ENCODE measurements at regions not wholly inside any gene's neighbourhood (a gene's known extent, or its start where the extent isn't known, plus 50 kb on each side); places are given as distances from the start of the nearest gene placed in this dataset.

GRCh38 chr6:145374570-145374969 is 360.8 kb downstream of the EPM2A start:
- no peak for DNase-seq

- no peak for DNase-seq
These were observed 359.8 kb downstream of the EPM2A start for GRCh38 chr6:145375502-145375901.

GRCh38 chr6:145380186-145380585 is 355.1 kb downstream of the EPM2A start:
- DNase-seq, result no peak

- no peak for DNase-seq
These were observed 353.4 kb downstream of the EPM2A start for GRCh38 chr6:145381941-145382340.

- no peak for DNase-seq
These were observed 351.9 kb downstream of the EPM2A start for GRCh38 chr6:145383428-145383827.

- DNase-seq, result no peak
These were observed 350.8 kb downstream of the EPM2A start for GRCh38 chr6:145384503-145384902.

GRCh38 chr6:145396499-145396898 is 338.8 kb downstream of the EPM2A start:
- no peak for DNase-seq

GRCh38 chr6:145400508-145400907 is 334.8 kb downstream of the EPM2A start:
- DNase-seq, result no peak

- DNase-seq, result no peak
These were observed 330.2 kb downstream of the EPM2A start for GRCh38 chr6:145405006-145405551.

- DNase-seq, result no peak
These were observed 328.5 kb downstream of the EPM2A start for GRCh38 chr6:145406783-145407182.

GRCh38 chr6:145415616-145416015 is 319.7 kb downstream of the EPM2A start:
- DNase-seq, result no peak

GRCh38 chr6:145420599-145420998 is 314.7 kb downstream of the EPM2A start:
- no peak for DNase-seq

GRCh38 chr6:145423936-145424335 is 311.4 kb downstream of the EPM2A start:
- no peak for DNase-seq

- no peak for DNase-seq
These were observed 308.1 kb downstream of the EPM2A start for GRCh38 chr6:145427232-145427631.

- DNase-seq, result no peak
These were observed 306.6 kb downstream of the EPM2A start for GRCh38 chr6:145428706-145429105.

- no peak for DNase-seq
These were observed 293.2 kb downstream of the EPM2A start for GRCh38 chr6:145442110-145442509.

GRCh38 chr6:145445674-145446073 is 289.6 kb downstream of the EPM2A start:
- no peak for DNase-seq

- DNase-seq, result no peak
These were observed 284.3 kb downstream of the EPM2A start for GRCh38 chr6:145451029-145451428.

- no peak for DNase-seq
These were observed 281.9 kb downstream of the EPM2A start for GRCh38 chr6:145453376-145453775.

- no peak for DNase-seq
These were observed 281.3 kb downstream of the EPM2A start for GRCh38 chr6:145454006-145454405.

GRCh38 chr6:145457556-145457955 is 277.8 kb downstream of the EPM2A start:
- no peak for DNase-seq

GRCh38 chr6:145468534-145468933 is 266.8 kb downstream of the EPM2A start:
- DNase-seq, result no peak

GRCh38 chr6:145469021-145469420 is 266.3 kb downstream of the EPM2A start:
- DNase-seq, result no peak

GRCh38 chr6:145475794-145476396 is 259.4 kb downstream of the EPM2A start:
- DNase-seq, result no peak

GRCh38 chr6:145480024-145480423 is 255.3 kb downstream of the EPM2A start:
- DNase-seq, result no peak

All from NCI-H1092 (cell line).